ENCODE measurements at regions not wholly inside any gene's neighbourhood (a gene's known extent, or its start where the extent isn't known, plus 50 kb on each side); places are given as distances from the start of the nearest gene placed in this dataset.

GRCh38 chr7:128189231-128189930, 51.7 kb upstream of the LEP start:
- no peaks in the 10 kb centered on the region for H3K36me3 ChIP-seq (ENCODE audit: insufficient read depth, low read length)
- intact Hi-C loops (cut with micrococcal nuclease; ENCODE audit: unreplicated experiment) = no loop called here
- no peak overlapping the region for H2AFZ ChIP-seq (ENCODE audit: low read length)
- ChIA-PET CTCF (ENCODE audit: unreplicated experiment) (no interaction called here), POLR2A (interaction anchor here (0.6 kb wide), 1 partner anchor 196 kb away, joined by 3 read pairs; no protein-coding TSS in a partner anchor)
- H3K4me2 ChIP-seq (ENCODE audit: low read length) = no peak overlapping the region
- H4K20me1 ChIP-seq (ENCODE audit: insufficient read depth, low read length) = no peaks in the 10 kb centered on the region
- H3K79me2 ChIP-seq (ENCODE audit: insufficient read depth, low read depth, low read length) = no peaks in the 10 kb centered on the region
- no TSS peak for BruUV-seq (replicated peaks)
- H3K4me1 ChIP-seq (ENCODE audit: insufficient read depth, low read length, poor library complexity, severe bottlenecking) = no peaks in the 10 kb centered on the region
- H3K4me3 ChIP-seq (ENCODE audit: low read depth, low read length, poor library complexity, severe bottlenecking) = no peak overlapping the region
- 0 out of 2 replicates have a peak, but pooled peaks cover 7% of the 10 kb centered on the region for H3K9me3 ChIP-seq (ENCODE audit: low read length)
- no peaks in the 10 kb centered on the region for H3K9me2 ChIP-seq (ENCODE audit: insufficient read depth, low read length)
- no peak for DNase-seq (ENCODE audit: low spot score)
- no peak overlapping the region for H3K27ac ChIP-seq (ENCODE audit: low read depth, low read length, poor library complexity, severe bottlenecking)
- TF ChIP-seq EZH2phosphoT487 (IDR thresholded peaks at IDR 0.05; ENCODE audit: borderline replicate concordance, low read depth, low read length) (no peak), CTCF (conservative IDR thresholded peaks at IDR 0.05; ENCODE audit: low read length) (no peak)

- H3K9me2 ChIP-seq (ENCODE audit: insufficient read depth, low read length) = no peaks in the 10 kb centered on the region
- no peak overlapping the region for H2AFZ ChIP-seq (ENCODE audit: low read length)
- H3K27ac ChIP-seq (ENCODE audit: low read depth, low read length, poor library complexity, severe bottlenecking) = no peak overlapping the region
- BruUV-seq (replicated peaks) = no TSS peak
- H3K36me3 ChIP-seq (ENCODE audit: insufficient read depth, low read length) = no peaks in the 10 kb centered on the region
- no peak overlapping the region for H3K4me2 ChIP-seq (ENCODE audit: low read length)
- intact Hi-C loops (cut with micrococcal nuclease; ENCODE audit: unreplicated experiment) = no loop called here
- POLR2A ChIA-PET = no interaction called here
- CTCF ChIA-PET (ENCODE audit: unreplicated experiment) = no interaction called here
- H3K4me1 ChIP-seq (ENCODE audit: insufficient read depth, low read length, poor library complexity, severe bottlenecking) = no peaks in the 10 kb centered on the region
- DNase-seq (ENCODE audit: low spot score) = no peak
- peaks cover 13% of the 10 kb centered on the region for H3K9me3 ChIP-seq (ENCODE audit: low read length)
- H3K79me2 ChIP-seq (ENCODE audit: insufficient read depth, low read depth, low read length) = no peaks in the 10 kb centered on the region
- no peak for TF ChIP-seq CTCF (conservative IDR thresholded peaks at IDR 0.05; ENCODE audit: low read length)
- TF ChIP-seq EZH2phosphoT487 (IDR thresholded peaks at IDR 0.05; ENCODE audit: borderline replicate concordance, low read depth, low read length) = no peak
- H4K20me1 ChIP-seq (ENCODE audit: insufficient read depth, low read length) = no peaks in the 10 kb centered on the region
- H3K4me3 ChIP-seq (ENCODE audit: low read depth, low read length, poor library complexity, severe bottlenecking) = no peak overlapping the region
These were observed 50.9 kb upstream of the LEP start for GRCh38 chr7:128190051-128190647.
